Activated CD8-positive, alpha-beta memory T cell treated with anti-CD3 and anti-CD28 coated beads for 4 hours (primary cell): ENCODE measurements at regions not wholly inside any gene's neighbourhood (a gene's known extent, or its start where the extent isn't known, plus 50 kb on each side); places are given as distances from the start of the nearest gene placed in this dataset.

Source experiments
- DNase-seq, 2 donors: peaks; one replicate each; pipeline ENCODE4 v3.0.0-alpha.2; 2020; ENCODE audit warnings: low read depth in 2 of 2

- DNase-seq, result no peak
These were observed 801.9 kb downstream of the QKI start for GRCh38 chr6:164216368-164216767.

- no peak for DNase-seq
These were observed 799.5 kb downstream of the QKI start for GRCh38 chr6:164214066-164214465.

DNA sequence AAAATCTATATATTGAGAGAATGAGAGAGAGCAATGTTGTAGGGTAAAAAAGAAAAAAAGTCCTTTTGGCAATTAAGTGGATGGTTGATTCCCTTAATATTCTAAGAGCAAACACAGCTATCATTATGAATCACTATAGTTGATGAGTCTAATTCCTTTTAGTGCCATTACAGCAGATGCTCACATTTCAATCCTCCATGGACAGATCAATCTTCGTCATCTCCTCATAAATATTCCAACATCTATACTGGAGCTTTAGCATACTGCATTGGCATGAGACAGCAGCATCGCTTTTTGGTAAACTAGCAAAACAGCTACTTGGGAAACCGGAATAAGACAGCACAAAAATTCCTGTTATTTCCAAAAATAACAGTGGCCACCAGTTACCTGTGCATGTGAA, 796.7 kb downstream of the QKI start:
- no peak for DNase-seq

GRCh38 chr6:164210783-164211182, 796.3 kb downstream of the QKI start:
- DNase-seq, result no peak

- DNase-seq, result no peak
These were observed 795.8 kb downstream of the QKI start for GRCh38 chr6:164210323-164210722.

DNA sequence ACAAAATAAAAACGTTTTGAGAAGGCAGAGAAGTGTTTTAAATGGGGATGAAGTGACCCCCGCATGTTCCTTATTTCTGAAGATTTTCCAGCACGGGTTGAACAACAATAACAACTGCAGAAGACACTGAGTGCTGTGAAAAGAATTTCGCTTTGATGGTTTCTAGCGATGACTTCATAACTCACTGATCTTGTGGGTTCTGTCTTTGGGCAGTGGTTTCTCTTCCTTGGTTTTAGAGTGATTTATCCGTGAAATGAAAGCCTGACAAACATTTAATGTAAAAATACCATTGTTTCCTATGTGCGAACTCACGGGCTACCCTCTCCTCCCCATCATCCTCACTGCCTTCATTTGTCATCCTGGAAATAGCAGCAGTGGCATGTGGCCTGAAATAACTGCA, 793.9 kb downstream of the QKI start:
- no peak for DNase-seq

GRCh38 chr6:164206807-164207423, 792.4 kb downstream of the QKI start:
- DNase-seq, result no peak

DNA sequence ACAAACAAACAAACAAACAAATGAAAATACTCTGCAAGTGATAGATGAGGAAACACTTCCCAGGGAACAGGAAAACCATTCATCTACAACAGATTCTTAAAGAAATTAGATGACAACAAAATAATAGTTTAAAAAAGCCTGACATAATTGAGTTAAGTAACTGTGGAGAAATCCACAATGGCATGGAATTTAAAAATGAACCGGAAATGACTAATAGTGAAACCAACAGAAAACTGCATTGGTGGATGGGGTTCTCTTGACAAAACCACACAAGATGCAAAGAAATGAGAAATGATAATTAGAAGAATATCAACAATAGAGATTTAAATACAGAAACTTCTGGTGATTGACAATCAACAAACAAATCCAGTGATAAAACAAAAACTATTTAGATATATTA, 785.6 kb downstream of the QKI start:
- no peak for DNase-seq

DNA sequence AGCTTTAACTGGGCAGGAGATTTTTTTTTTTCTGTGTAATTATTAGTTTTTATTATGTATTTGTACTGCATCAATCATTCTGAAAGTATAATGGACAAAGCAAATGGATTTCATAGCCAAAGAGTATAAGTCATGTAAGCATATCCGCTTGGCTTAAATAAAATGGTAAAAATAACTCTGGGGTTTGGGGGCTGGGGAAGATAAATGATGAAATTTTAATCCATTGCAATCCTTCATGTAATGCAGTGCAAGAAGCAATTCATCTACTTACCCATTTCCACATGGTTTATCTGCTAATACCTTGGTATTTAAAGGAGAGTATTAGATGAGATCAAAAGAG, 781.4 kb downstream of the QKI start:
- DNase-seq, result no peak

GRCh38 chr6:164195278-164195941, 780.9 kb downstream of the QKI start:
- no peak for DNase-seq

DNA sequence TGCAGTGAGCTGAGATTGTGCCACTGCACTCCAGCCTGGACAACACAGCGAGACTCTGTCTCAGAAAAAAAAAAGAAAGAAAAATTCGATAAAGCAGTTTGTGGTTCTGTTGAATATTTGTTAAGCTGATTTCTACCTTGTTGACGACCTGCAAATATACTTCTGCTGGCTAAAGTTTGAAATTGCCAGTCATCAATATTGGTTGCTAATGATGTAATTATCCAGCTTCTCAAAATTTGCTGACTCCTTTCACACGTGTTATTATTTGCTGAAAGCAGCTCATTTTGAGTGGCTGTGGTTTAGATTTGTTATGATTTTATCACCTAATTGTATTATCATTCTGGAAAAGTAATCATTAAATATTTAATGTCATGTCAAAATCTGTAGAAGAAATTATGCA, 774.3 kb downstream of the QKI start:
- DNase-seq, result no peak

- no peak for DNase-seq
These were observed 771.0 kb downstream of the QKI start for GRCh38 chr6:164185471-164185871.

- no peak for DNase-seq
These were observed 769.9 kb downstream of the QKI start for GRCh38 chr6:164184410-164184809.

DNA sequence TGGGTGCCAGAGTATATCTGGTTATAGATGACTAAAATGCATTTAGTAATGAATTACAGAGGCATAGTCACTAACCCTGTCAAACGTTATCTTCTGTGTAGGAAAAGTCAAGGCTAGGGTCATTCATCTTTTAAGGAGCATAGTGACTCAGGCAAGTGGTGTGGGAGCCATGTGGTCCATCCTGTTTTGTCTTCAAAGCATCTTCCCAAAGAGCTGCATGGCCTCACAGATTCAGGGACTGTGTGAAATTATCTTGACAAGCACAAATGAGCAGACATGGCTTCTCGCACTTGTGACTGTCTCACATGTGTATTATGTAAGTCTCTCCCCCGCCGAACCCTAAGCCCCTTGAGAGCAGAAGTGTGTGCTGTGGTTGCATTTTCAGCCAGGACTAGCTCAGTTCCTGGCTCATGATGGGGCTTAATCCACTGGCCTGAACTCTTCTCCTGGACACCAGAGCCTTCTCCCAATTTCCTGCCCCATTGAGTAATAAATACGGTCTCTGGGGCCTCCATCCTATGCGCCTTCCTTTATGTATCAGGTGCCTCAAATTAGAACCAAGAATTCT, 769.1 kb downstream of the QKI start:
- DNase-seq, result no peak

DNA sequence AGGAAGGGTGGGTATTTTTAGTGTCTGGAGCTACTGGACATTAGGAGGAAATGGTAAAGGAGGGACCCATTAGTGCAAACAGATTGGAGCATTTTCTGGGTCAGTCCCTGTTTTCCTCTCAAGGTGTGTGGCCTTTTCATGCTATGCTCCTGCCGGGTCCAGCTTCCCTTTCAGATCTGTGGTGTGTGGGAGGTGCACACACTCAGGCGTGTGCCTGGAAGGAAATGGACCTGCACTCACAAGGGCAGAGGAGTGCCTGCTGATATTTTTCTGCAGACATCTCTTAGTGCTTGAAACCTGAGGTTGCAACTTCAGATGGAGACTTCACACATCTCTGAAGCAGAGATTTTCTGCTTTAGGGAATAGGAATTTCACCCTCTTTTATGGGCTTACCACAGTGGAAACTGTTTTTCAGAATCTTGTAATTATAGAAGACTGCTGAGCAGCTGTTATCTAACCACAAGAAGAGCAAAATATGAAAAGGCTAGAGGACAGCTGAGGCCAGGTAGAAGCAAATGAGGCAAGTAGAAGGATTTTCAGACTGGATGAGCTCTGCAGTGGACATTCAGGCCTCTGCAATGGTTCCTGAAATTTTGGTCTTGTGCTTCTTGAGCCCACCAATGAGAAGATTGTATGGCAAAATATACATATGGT, 764.3 kb downstream of the QKI start:
- no peak for DNase-seq

DNA sequence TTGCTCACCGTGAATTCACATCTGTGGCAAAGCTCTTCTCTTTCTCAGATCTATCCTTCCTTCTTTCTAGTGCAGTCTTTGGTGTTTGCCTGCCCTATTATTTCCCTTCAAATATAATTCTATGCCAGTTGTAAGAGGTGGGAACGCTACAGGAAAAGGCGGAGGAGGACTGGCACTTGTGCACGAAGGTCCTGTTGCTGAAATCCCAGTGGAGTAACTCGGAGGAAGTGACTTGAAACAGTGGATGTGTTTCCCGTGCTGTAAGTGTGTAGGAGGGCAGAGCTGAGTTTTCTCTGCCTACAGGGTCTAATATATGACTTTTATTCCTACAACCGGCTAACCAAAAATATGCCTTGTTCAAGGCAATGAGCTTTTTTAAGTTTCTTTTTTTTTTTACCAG, 754.8 kb downstream of the QKI start:
- no peak for DNase-seq

GRCh38 chr6:164168595-164168994, 754.1 kb downstream of the QKI start:
- DNase-seq, result no peak

DNA sequence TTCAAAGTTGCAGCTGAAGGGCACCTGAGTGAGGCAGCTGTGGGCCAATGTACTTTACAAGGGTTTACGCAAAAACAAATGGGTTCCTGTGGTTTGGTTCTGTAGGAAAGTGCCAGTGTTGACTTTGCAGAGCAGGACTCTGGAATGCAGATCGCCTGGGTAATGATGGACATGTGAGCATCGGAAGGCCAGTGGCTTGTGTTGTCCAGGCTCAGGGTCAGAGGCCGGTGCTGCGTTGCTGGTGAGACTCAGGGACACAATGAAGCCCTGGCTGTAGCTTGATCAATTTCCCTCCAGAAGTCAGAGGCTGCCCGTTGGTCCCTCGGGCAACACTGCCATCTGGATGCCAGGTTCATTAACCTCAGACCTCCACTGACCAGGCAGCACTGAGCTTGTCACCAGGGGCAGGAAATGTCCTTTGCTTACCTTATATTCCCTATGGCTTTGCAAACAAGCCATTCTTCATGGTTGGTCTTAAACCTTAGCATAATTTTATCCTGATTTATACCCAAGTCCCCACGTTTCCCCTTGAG, 753.4 kb downstream of the QKI start:
- DNase-seq, result no peak

GRCh38 chr6:164166996-164167395, 752.5 kb downstream of the QKI start:
- DNase-seq, result no peak

DNA sequence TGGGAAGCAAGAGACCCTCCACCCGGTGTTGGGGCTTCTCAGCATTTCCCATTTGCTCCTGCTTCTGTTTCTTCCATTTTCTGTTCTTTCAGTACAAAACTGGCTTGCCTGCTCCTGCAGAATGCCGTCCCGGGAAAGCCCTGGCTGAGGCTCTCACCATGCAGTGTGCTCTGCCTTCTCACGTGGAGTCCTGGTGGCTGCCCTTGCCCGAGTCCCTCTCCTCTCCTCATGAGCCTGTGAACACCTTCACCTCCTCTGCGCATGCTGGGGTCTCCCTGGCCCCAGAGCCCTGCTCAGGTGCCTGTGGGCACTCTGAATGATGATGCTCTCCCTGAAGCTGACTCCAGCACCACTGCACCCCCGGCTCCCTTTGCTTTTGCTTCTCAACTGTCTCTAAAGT, 752.0 kb downstream of the QKI start:
- no peak for DNase-seq

DNA sequence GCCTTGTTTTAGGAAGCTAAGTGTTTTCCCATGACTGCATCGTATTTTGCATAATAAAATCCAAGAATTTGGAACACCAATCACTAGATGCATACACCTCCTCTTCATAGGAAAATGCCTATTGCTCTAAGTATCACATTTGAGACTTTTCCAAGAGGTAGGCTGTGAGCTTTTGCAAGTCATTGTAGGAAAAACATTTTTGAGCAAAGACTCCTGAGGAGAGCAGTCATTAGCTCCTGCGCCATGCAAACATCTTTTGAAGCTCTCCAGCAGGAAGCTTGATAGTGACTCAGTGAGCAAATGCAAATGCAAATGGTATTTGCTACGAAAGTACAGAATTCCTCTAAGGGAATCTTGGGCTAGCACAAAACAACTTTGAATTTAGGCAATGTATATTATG, 750.4 kb downstream of the QKI start:
- DNase-seq, result no peak

- no peak for DNase-seq
These were observed 748.7 kb downstream of the QKI start for GRCh38 chr6:164163239-164163638.

- no peak for DNase-seq
These were observed 744.5 kb downstream of the QKI start for GRCh38 chr6:164159061-164159460.
